ENCODE measurements at regions not wholly inside any gene's neighbourhood (a gene's known extent, or its start where the extent isn't known, plus 50 kb on each side); places are given as distances from the start of the nearest gene placed in this dataset.
"Not testable (repeated sequence)": the region's sequence is repeated elsewhere in the genome, so short reads cannot be mapped to it uniquely, and the experiment has no call there.

DNA sequence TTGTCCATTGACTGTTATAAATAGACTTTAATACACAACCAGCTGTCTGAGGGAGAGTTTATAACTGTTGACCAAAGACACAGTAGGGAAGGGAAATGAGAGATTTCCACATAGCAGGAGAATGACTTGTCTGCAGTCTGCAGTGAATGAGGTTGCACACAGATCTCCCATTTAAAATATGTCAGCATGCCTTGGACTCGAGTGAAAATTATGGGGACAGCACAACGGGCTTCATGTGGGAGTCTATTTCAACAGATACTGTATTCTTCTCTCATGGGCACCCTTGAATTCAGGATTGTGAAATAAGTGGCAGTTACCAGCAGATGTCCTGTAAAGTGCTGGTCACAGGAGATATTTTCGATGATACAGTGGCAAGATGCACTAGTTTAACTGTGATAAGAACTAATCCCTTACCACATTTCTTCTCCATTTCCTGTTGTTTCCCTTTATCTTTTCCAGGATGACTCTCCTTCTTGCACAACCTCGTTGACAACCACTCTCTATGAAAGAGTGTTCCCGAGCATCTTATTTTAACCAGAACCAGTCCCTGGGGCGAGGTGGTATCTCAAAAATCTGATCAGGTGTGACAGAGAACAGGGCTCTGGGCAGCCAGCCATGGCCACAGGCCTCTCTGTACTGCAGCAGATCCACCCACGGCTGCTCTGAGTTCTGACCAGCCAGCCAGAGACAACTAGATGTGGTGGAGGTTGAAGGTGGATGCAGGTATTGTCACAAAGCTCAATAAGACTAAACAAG is 51.5 kb upstream of the MAP3K1 start:
- DNase-seq (ENCODE audit: low read depth) = peak; percentile 75

GRCh38 chr5:56763182-56763581 is 52.2 kb upstream of the MAP3K1 start:
- DNase-seq (ENCODE audit: low read depth) = no peak

GRCh38 chr5:56761151-56761885 is 54.0 kb upstream of the MAP3K1 start:
- no peak for DNase-seq (ENCODE audit: low read depth)

DNA sequence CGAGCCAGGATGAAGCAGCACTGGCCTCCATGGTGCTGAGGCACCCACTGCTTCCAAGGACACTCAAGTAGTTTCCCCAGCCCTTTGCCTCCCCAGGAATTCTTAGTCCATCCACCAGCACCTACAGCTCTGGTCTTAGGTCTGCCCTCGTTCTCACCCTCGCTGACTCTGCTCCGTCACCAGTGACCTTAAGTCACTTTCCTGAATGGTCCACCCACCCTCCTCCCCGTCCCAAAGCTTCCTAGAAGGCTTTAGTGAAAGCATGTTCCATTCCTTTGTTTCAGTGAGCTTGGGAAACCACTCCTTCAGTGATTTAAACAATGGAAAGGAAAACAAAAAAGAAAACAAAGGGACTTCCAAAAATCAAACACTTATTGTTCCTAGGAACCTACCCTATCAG is 54.6 kb upstream of the MAP3K1 start:
- no peak for DNase-seq (ENCODE audit: low read depth)

DNA sequence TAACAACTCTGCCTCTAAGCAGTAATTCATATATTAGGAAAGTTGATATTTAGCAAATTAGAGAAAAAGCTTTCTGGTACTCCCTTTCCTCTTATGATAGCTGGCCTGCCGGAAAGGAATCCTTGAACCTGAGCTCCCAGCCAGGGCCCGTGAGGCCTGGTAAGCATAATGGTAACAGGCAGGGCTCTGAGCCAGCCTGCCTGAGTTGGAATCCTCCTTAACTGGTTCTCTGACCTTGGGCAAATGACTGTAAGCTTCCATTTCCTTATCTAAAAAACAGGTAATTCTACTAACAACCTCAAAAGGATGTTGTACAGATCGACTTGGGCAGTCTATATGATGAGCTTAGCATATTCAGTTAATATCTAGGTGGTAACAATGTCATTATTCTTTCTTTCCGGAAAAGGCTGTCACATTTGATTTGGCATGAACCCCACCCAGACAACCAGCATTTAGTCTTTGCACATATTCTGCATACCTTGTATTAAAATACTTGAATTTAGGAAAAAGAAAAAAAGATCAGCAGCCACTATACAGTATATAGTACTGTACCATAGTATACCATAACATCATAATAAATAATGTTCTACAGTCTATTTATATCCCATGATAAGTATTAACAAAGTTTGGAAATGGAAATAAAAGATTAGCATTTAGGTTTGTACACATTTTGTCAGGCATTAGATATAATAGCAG is 55.7 kb upstream of the MAP3K1 start:
- no peak for DNase-seq (ENCODE audit: low read depth)

DNA sequence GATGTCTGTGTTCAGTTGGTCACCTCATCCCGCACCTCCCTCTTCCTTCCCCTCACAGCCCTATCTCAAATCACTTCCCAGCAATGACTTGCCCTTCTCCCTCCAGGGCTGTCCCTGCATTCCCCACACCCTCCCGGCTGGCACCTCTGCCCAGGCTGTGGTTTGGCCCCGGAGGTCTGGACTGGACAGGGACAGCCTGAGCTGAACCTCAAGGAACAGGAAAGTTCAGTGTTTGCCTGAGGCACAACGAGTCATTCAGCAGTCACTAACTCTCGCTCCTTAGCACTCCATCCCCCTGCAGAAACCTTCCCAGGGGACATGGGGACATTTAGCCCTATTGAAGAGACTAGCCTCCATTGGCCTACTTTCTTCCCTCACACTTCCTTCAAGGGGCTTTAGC is 58.3 kb upstream of the MAP3K1 start:
- peak; percentile 97 for DNase-seq (ENCODE audit: low read depth)

- DNase-seq (ENCODE audit: low read depth) = no peak
Observed at GRCh38 chr5:56755036-56755555, 60.3 kb upstream of the MAP3K1 start.

DNA sequence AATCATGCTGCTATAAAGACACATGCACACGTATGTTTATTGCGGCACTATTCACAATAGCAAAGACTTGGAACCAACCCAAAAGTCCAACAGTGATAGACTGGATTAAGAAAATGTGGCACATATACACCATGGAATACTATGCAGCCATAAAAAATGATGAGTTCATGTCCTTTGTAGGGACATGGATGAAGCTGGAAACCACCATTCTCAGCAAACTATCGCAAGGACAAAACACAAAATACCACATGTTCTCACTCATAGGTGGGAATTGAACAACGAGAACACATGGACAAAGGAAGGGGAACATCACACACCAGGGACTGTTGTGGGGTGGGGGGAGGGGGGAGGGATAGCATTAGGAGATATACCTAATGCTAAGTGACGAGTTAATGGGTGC is 61.8 kb upstream of the MAP3K1 start:
- not testable (repeated sequence) for DNase-seq (ENCODE audit: low read depth)

DNA sequence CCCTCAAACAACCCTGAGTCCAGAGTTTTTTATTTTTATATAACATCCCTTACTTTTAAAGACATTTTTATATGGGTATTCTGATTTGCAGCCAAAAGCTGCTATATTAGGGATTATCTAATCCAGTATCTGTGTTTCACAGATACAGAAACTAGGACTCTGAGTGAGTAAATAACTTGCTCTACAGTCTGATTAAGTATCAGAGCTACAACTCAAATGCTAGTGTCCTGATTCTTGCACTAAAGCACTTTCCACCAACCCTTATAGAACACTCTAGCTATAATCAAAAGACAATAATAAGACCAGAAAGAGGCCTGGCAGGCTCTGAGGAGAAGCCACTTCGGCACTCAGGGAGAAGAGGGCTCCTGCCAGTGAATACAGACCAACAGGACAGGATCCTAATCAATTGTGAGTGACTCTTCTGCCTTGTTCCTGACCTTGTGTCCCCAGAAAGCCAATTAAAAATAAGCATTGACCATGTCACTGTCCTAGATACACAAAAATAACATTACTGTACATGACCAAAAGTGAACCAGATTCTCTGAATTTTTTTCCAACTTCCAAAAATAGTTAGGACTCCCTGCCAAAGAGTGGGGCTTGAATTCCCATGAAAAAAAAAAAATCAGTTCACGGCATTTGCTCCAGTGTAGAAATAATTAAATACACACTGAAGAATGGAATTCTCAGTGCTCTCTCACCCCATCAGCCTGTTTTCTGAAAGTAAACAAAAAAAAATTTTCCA is 63.6 kb upstream of the MAP3K1 start:
- DNase-seq (ENCODE audit: low read depth) = no peak

DNA sequence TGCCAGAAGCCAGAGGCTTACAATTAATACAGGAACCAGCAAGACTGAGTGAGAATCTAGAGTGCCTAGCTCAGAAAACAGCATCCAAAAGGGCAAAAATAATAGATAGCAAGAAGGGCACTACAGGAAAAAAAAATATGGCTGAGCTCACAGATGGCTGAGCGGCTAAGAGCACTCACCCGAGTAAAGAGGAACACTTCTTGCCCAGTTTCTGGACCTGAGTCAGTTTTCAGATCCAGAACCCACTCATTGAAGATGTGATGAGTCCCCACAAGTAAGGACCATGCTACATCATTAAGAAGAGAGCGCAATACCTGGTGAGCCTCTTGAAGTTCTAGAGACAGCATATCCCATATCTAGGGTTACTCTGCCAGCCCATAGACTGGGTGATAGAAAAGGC is 65.5 kb upstream of the MAP3K1 start:
- DNase-seq (ENCODE audit: low read depth) = no peak

- peak; percentile 6 for DNase-seq (ENCODE audit: low read depth)
Observed at GRCh38 chr5:56746553-56747339, 68.6 kb upstream of the MAP3K1 start.

- no peak for DNase-seq (ENCODE audit: low read depth)
Observed at GRCh38 chr5:56745864-56746263, 69.5 kb upstream of the MAP3K1 start.

- DNase-seq (ENCODE audit: low read depth) = no peak
Observed at GRCh38 chr5:56740868-56741267, 74.5 kb upstream of the MAP3K1 start.

DNA sequence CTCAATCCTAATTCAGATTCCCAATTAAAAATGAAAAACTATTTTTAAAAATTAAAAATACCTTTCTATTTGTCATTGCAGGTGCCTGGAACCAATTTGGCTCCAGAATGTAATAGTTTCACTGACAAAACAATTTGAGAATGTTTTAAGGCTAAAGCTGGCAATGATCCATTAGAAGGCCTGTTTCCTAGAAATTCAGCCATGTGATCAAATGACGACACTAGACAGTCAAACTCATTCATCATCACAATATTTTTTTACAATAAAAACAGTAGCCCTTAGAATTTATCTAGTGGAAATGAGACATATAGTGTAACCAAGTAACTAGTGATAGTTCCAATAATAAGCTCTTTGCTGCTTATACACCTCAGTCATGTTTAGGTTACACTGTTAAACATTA is 75.4 kb upstream of the MAP3K1 start:
- DNase-seq (ENCODE audit: low read depth) = no peak

GRCh38 chr5:56737951-56738606 is 77.3 kb upstream of the MAP3K1 start:
- no peak for DNase-seq (ENCODE audit: low read depth)

GRCh38 chr5:56737002-56737621 is 78.2 kb upstream of the MAP3K1 start:
- peak; percentile 54 for DNase-seq (ENCODE audit: low read depth)

- no peak for DNase-seq (ENCODE audit: low read depth)
Observed at GRCh38 chr5:56735849-56736641, 79.3 kb upstream of the MAP3K1 start.

DNA sequence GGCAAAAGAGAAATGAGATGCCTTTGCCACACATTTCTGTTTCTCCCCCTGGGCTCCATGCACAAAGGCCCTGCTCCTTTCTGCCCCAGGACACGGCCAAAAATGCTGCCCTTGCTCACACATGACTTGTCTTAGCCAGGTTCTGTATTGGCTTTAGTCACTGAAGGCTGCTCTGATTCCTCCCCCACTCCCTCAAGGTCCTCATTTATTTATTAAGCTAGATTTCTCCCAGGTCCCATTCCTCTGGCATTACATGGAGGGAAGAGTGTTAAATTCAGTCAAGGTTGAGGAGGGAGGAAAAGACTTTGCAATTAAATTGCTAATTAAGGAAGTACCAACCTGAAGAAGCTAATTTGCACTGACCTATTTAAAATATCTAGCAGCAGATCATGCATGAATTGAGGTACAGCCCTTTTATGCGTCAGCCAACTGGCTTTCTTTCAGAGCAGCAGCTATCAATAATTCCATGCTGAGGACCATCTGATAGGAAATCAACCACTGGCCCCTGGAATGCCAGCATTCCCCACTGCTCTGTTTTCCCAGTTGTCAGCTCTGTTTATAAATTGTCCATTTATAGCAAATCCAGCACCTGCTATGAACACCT is 81.2 kb upstream of the MAP3K1 start:
- DNase-seq (ENCODE audit: low read depth) = no peak

DNA sequence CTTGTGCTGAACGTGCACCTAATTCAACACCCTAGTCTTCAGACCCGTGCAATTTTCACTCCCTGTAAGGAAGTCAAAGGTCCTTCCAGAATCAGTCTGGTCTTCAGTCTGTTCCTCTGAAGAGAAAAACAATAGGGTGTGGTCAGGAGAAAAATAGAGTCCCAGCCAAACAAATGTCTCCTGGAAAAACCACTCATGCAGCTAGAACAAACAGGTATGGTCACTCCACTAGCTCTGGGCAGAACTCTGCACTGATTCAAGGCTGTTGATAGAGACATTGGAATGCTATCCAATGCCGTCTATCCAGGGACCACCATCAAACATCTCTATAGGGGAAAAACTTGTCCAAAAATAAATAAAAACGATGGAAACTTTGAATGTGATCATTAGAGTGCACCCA is 81.8 kb upstream of the MAP3K1 start:
- DNase-seq (ENCODE audit: low read depth) = no peak

Measured in M059J (cell line).